Gastroesophageal sphincter (tissue), 3 donors: ENCODE measurements at regions not wholly inside any gene's neighbourhood (a gene's known extent, or its start where the extent isn't known, plus 50 kb on each side); places are given as distances from the start of the nearest gene placed in this dataset.

Source experiments
- EP300 ChIP-seq: sonication (generic); formaldehyde crosslinking; IDR thresholded peaks from one replicate; pipeline ENCODE4 v1.6.1; 2017; ENCODE audit warnings: antibody characterized with exemption, mild to moderate bottlenecking
- POLR2A ChIP-seq, 2 donors: fragments of 450-650 bp; IDR thresholded peaks; one replicate each; pipeline ENCODE4 v1.6.1; 2017; ENCODE audit warnings: antibody characterized with exemption in 2 of 2, mild to moderate bottlenecking in 2 of 2, moderate library complexity in 1 of 2
- POLR2AphosphoS5 ChIP-seq: sonication (generic); formaldehyde crosslinking; IDR thresholded peaks from one replicate; pipeline ENCODE4 v1.6.1; 2017; ENCODE audit warnings: antibody characterized with exemption
- TF ChIP-seq, protein P1 (sequence below), 4 experiments: fragments of 200-600 bp in 2 of 4; fragments of 450-650 bp in 2 of 4; sonication (generic) in 1 of 4; IDR thresholded peaks; one replicate each; pipeline ENCODE4 v1.5.1; 2017 to 2019; ENCODE audit warnings: antibody characterized with exemption in 4 of 4, mild to moderate bottlenecking in 2 of 4, moderate library complexity in 2 of 4

DNA sequence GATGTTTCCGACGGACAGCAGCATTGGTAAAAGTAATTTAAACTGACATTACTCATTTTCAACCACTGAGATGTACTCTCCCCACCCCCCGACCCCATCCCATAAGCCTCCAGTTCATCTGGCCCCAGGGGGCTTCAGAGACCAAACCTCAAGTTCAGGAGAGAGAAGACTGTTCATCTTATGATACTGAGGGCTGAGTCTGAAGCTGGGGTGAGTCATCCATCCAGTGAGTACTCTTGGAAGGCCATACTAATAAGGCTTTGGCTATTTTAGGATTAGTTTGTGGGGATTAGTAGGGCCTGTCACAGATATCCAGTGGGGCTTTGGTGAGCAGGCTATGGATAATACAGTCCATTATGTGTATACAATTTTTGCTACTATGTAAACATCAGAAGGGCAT lies 125.3 kb upstream of the APCDD1 start:
- no peak for TF ChIP-seq POLR2AphosphoS5
- TF ChIP-seq, protein P1, sequence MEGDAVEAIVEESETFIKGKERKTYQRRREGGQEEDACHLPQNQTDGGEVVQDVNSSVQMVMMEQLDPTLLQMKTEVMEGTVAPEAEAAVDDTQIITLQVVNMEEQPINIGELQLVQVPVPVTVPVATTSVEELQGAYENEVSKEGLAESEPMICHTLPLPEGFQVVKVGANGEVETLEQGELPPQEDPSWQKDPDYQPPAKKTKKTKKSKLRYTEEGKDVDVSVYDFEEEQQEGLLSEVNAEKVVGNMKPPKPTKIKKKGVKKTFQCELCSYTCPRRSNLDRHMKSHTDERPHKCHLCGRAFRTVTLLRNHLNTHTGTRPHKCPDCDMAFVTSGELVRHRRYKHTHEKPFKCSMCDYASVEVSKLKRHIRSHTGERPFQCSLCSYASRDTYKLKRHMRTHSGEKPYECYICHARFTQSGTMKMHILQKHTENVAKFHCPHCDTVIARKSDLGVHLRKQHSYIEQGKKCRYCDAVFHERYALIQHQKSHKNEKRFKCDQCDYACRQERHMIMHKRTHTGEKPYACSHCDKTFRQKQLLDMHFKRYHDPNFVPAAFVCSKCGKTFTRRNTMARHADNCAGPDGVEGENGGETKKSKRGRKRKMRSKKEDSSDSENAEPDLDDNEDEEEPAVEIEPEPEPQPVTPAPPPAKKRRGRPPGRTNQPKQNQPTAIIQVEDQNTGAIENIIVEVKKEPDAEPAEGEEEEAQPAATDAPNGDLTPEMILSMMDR (IDR thresholded peaks at IDR 0.05): no peak
- TF ChIP-seq EP300: no peak
- TF ChIP-seq POLR2A (IDR thresholded peaks at IDR 0.05): no peak
